HUES64 (cell line): ENCODE measurements at regions not wholly inside any gene's neighbourhood (a gene's known extent, or its start where the extent isn't known, plus 50 kb on each side); places are given as distances from the start of the nearest gene placed in this dataset.

ENCODE experiments used
- H3K27ac ChIP-seq: 2 replicates; pipeline ENCODE4 v1.7.0; 2013; ENCODE audit warnings: low read depth, low read length, inconsistent platforms
- H3K27me3 ChIP-seq: 2 replicates; pipeline ENCODE4 v1.6.1; 2013; ENCODE audit warnings: mild to moderate bottlenecking, low read length; ENCODE audit not compliant: insufficient read depth
- H3K36me3 ChIP-seq: 2 replicates; pipeline ENCODE4 v1.6.1; 2013; ENCODE audit warnings: mild to moderate bottlenecking, low read length; ENCODE audit not compliant: insufficient read depth
- H3K4me1 ChIP-seq: 2 replicates; pipeline ENCODE4 v1.6.1; 2013; ENCODE audit warnings: mild to moderate bottlenecking, low read length, moderate library complexity; ENCODE audit not compliant: insufficient read depth
- H3K4me3 ChIP-seq: 2 replicates; pipeline ENCODE4 v1.5.1; 2013; ENCODE audit warnings: mild to moderate bottlenecking, low read length, moderate library complexity
- H3K9ac ChIP-seq: 2 replicates; pipeline ENCODE4 v1.6.1; 2013; ENCODE audit warnings: mild to moderate bottlenecking, low read depth, low read length
- H3K9me3 ChIP-seq: 2 replicates; pipeline ENCODE4 v1.6.1; 2013; ENCODE audit warnings: low read depth, low read length; ENCODE audit not compliant: insufficient read depth
- WGBS: fragments of 150-250, 120-280 bp; methylation state at CpG from one replicate; pipeline ENCODE4 v1.1.7; 2013; ENCODE audit warnings: missing lambda C conversion rate; 5-methylcytosine and 5-hydroxymethylcytosine counted together

- H3K9me3 ChIP-seq = no peaks in the 10 kb centered on the region
- H3K36me3 ChIP-seq = no peaks in the 10 kb centered on the region
- 96% methylated on average over 1 of the region's 1 CpG for WGBS
- H3K27ac ChIP-seq = no peak overlapping the region
- no peaks in the 10 kb centered on the region for H3K27me3 ChIP-seq
- H3K4me1 ChIP-seq = 0 out of 2 replicates have a peak, but pooled peaks cover 5% of the 10 kb centered on the region
- no peak overlapping the region for H3K9ac ChIP-seq
- H3K4me3 ChIP-seq = no peak overlapping the region
These were observed 176.5 kb upstream of the PLXNA2 start for GRCh38 chr1:208420696-208421095.

GRCh38 chr1:208421486-208421885, 177.3 kb upstream of the PLXNA2 start:
- Histone ChIP-seq H3K9ac (no peak overlapping the region), H3K4me1 (0 out of 2 replicates have a peak, but pooled peaks cover 5% of the 10 kb centered on the region), H3K36me3 (no peaks in the 10 kb centered on the region), H3K9me3 (no peaks in the 10 kb centered on the region), H3K27me3 (no peaks in the 10 kb centered on the region), H3K27ac (no peak overlapping the region), H3K4me3 (no peak overlapping the region)
- 82% methylated on average over 4 of the region's 4 CpGs for WGBS

GRCh38 chr1:208423526-208423925, 179.3 kb upstream of the PLXNA2 start:
- no peaks in the 10 kb centered on the region for H3K9me3 ChIP-seq
- no peak overlapping the region for H3K27ac ChIP-seq
- H3K4me1 ChIP-seq = 0 out of 2 replicates have a peak, but pooled peaks cover 5% of the 10 kb centered on the region
- no peak overlapping the region for H3K4me3 ChIP-seq
- H3K9ac ChIP-seq = no peak overlapping the region
- no peaks in the 10 kb centered on the region for H3K27me3 ChIP-seq
- 88% methylated on average over 3 of the region's 3 CpGs for WGBS
- H3K36me3 ChIP-seq = no peaks in the 10 kb centered on the region

GRCh38 chr1:208425096-208425495, 180.9 kb upstream of the PLXNA2 start:
- Histone ChIP-seq H3K27me3 (no peaks in the 10 kb centered on the region), H3K4me3 (no peak overlapping the region), H3K9me3 (no peaks in the 10 kb centered on the region), H3K36me3 (no peaks in the 10 kb centered on the region), H3K27ac (no peak overlapping the region), H3K4me1 (peaks cover 14% of the 10 kb centered on the region), H3K9ac (no peak overlapping the region)
- 97% methylated on average over 3 of the region's 3 CpGs for WGBS

GRCh38 chr1:208430220-208430619, 186.0 kb upstream of the PLXNA2 start:
- no peak overlapping the region; the same call in 1 of the 2 replicates for H3K27ac ChIP-seq
- no peak overlapping the region for H3K4me3 ChIP-seq
- no peaks in the 10 kb centered on the region for H3K36me3 ChIP-seq
- H3K27me3 ChIP-seq = no peaks in the 10 kb centered on the region
- H3K4me1 ChIP-seq = peaks cover 30% of the 10 kb centered on the region
- H3K9me3 ChIP-seq = no peaks in the 10 kb centered on the region
- WGBS = 53% methylated on average over 3 of the region's 3 CpGs
- H3K9ac ChIP-seq = no peak overlapping the region

GRCh38 chr1:208431721-208432120, 187.5 kb upstream of the PLXNA2 start:
- no peak overlapping the region for H3K9ac ChIP-seq
- no peak overlapping the region for H3K4me3 ChIP-seq
- 97% methylated on average over 3 of the region's 3 CpGs for WGBS
- H3K4me1 ChIP-seq = peaks cover 30% of the 10 kb centered on the region
- H3K9me3 ChIP-seq = no peaks in the 10 kb centered on the region
- no peak overlapping the region for H3K27ac ChIP-seq
- no peaks in the 10 kb centered on the region for H3K27me3 ChIP-seq
- H3K36me3 ChIP-seq = no peaks in the 10 kb centered on the region

- WGBS = 83% methylated on average over 2 of the region's 2 CpGs
These were observed 188.2 kb upstream of the PLXNA2 start for GRCh38 chr1:208432346-208432745.

GRCh38 chr1:208433086-208433485, 188.9 kb upstream of the PLXNA2 start:
- WGBS = 80% methylated on average over 1 of the region's 1 CpG

More at GRCh38 chr1:208432346-208432745, 188.2 kb upstream of the PLXNA2 start:
- H3K4me3 ChIP-seq = no peak overlapping the region
- H3K4me1 ChIP-seq = peaks cover 30% of the 10 kb centered on the region
- no peak overlapping the region for H3K9ac ChIP-seq
- no peaks in the 10 kb centered on the region for H3K36me3 ChIP-seq
- H3K27me3 ChIP-seq = no peaks in the 10 kb centered on the region
- H3K27ac ChIP-seq = no peak overlapping the region
- no peaks in the 10 kb centered on the region for H3K9me3 ChIP-seq

GRCh38 chr1:208433971-208434370, 189.8 kb upstream of the PLXNA2 start:
- WGBS = 82% methylated on average over 4 of the region's 4 CpGs
- Histone ChIP-seq H3K4me1 (peaks cover 30% of the 10 kb centered on the region), H3K9me3 (no peaks in the 10 kb centered on the region), H3K36me3 (no peaks in the 10 kb centered on the region), H3K4me3 (no peak overlapping the region), H3K9ac (no peak overlapping the region), H3K27ac (no peak overlapping the region), H3K27me3 (no peaks in the 10 kb centered on the region)

More at GRCh38 chr1:208433086-208433485, 188.9 kb upstream of the PLXNA2 start:
- Histone ChIP-seq H3K36me3 (no peaks in the 10 kb centered on the region), H3K9me3 (no peaks in the 10 kb centered on the region), H3K9ac (no peak overlapping the region), H3K27ac (no peak overlapping the region), H3K4me1 (peaks cover 30% of the 10 kb centered on the region), H3K27me3 (no peaks in the 10 kb centered on the region), H3K4me3 (no peak overlapping the region)

GRCh38 chr1:208437401-208437800, 193.2 kb upstream of the PLXNA2 start:
- Histone ChIP-seq H3K36me3 (no peaks in the 10 kb centered on the region), H3K4me1 (peaks cover 16% of the 10 kb centered on the region; the same call in 1 of the 2 replicates), H3K27ac (no peak overlapping the region), H3K4me3 (no peak overlapping the region), H3K27me3 (no peaks in the 10 kb centered on the region), H3K9ac (no peak overlapping the region), H3K9me3 (no peaks in the 10 kb centered on the region)
- 85% methylated on average over 3 of the region's 3 CpGs for WGBS

- Histone ChIP-seq H3K9me3 (no peaks in the 10 kb centered on the region), H3K36me3 (no peaks in the 10 kb centered on the region), H3K27ac (no peak overlapping the region), H3K9ac (no peak overlapping the region), H3K27me3 (no peaks in the 10 kb centered on the region), H3K4me1 (peaks cover 12% of the 10 kb centered on the region; the same call in 1 of the 2 replicates), H3K4me3 (no peak overlapping the region)
- 100% methylated on average over 1 of the region's 2 CpGs for WGBS
These were observed 194.0 kb upstream of the PLXNA2 start for GRCh38 chr1:208438112-208438699.
